HCT116 (cell line): ENCODE measurements at regions not wholly inside any gene's neighbourhood (a gene's known extent, or its start where the extent isn't known, plus 50 kb on each side); places are given as distances from the start of the nearest gene placed in this dataset.

Experiments
- ATAC-seq: fragments of 200-7000 bp; cut with Tn5 transposase; 2 replicates; pipeline ENCODE4 v1.9.1; 2020; ENCODE audit warnings: mild to moderate bottlenecking, moderate library complexity
- BruUV-seq: library from RNA; stranded (reverse); fragments of 400-500 nt; replicated peaks from 2 replicates; lab custom pipeline; 2021; lab: Mats Ljungman, UMichigan
- CTCF ChIA-PET: fragments of 300-600 bp; sonication (Branson Sonifier 250); formaldehyde crosslinking; loops from one replicate; lab custom pipeline; 2021; ENCODE audit warnings: antibody characterized with exemption; lab: Charles Lee
- POLR2A ChIA-PET: fragments of 300-600, 350-600 bp; sonication (Branson Sonifier 250); formaldehyde crosslinking; loops from one replicate; lab custom pipeline; 2021; ENCODE audit warnings: antibody characterized with exemption; lab: Charles Lee
- RAD21 ChIA-PET, 2 experiments: fragments of 300-600 bp; sonication (Branson Sonifier 250); formaldehyde crosslinking; loops; one replicate each; lab custom pipeline; 2023; ENCODE audit warnings: low total read pairs in 2 of 2; ENCODE audit not compliant: uncharacterized antibody in 2 of 2, unreplicated experiment in 2 of 2, low non-redundant PET in 1 of 2; lab: Charles Lee
- DNase-seq: peaks from one replicate; pipeline ENCODE4 v3.0.0-alpha.2; 2010; ENCODE audit warnings: low read depth, low spot score
- H2AFZ ChIP-seq: fragments of 200-600 bp; shearing (Covaris generic), sonication (generic); 2 replicates; pipeline ENCODE4 v1.6.1; 2017; ENCODE audit warnings: low read depth, mixed run types, mixed read lengths, antibody characterized with exemption, low read length; ENCODE audit not compliant: poor library complexity, severe bottlenecking
- H3K27ac ChIP-seq: 2 replicates; pipeline ENCODE4 v1.5.1; 2012; ENCODE audit warnings: low read depth, low read length
- H3K27me3 ChIP-seq: fragments of 200-600 bp; sonication (generic); 2 replicates; pipeline ENCODE4 v1.6.1; 2016; ENCODE audit warnings: mixed run types, low read length, mixed read lengths; ENCODE audit not compliant: insufficient read depth
- H3K36me3 ChIP-seq, 2 experiments: fragments of 200-500 bp in 1 of 2; fragments of 200-600 bp in 1 of 2; sonication (Bioruptor generic) in 1 of 2; sonication (generic) in 1 of 2; 2 replicates each; pipeline versions ENCODE4 v1.5.1 to v1.6.1; 2014 to 2016; ENCODE audit warnings: low read length in 2 of 2, inconsistent platforms in 1 of 2, mixed read lengths in 1 of 2, mixed run types in 1 of 2; ENCODE audit not compliant: insufficient read depth in 2 of 2, control insufficient read depth in 1 of 2
- H3K4me1 ChIP-seq, 2 experiments: fragments of 200-600 bp in 1 of 2; sonication (generic) in 1 of 2; 2 replicates each; pipeline versions ENCODE4 v1.5.1 to v1.6.1; 2012 to 2017; ENCODE audit warnings: low read length in 2 of 2, inconsistent platforms in 1 of 2, mild to moderate bottlenecking in 1 of 2, mixed read lengths in 1 of 2, mixed run types in 1 of 2, moderate library complexity in 1 of 2; ENCODE audit not compliant: insufficient read depth in 2 of 2, control insufficient read depth in 1 of 2
- H3K4me2 ChIP-seq: fragments of 200-600 bp; sonication (generic); 2 replicates; pipeline ENCODE4 v1.6.1; 2017; ENCODE audit warnings: mixed run types, low read length, mixed read lengths
- H3K4me3 ChIP-seq, 2 experiments: fragments of 200-600 bp in 1 of 2; sonication (generic) in 1 of 2; replicated peaks in 1 of 2; 2 replicates each; pipeline ENCODE4 v1.5.1; 2011 to 2016; ENCODE audit warnings: low read length in 2 of 2, control low read depth in 1 of 2, low read depth in 1 of 2, mild to moderate bottlenecking in 1 of 2, mixed read lengths in 1 of 2, mixed run types in 1 of 2
- H3K79me2 ChIP-seq: fragments of 200-600 bp; sonication (generic); 2 replicates; pipeline ENCODE4 v1.6.1; 2017; ENCODE audit warnings: mild to moderate bottlenecking, mixed run types, low read length, moderate library complexity, mixed read lengths; ENCODE audit not compliant: insufficient read depth
- H3K9ac ChIP-seq: fragments of 200-600 bp; sonication (generic); 2 replicates; pipeline ENCODE4 v1.6.1; 2016; ENCODE audit warnings: low read length, mixed read lengths
- H3K9me2 ChIP-seq: fragments of 200-600 bp; sonication (generic), shearing (Covaris generic); 2 replicates; pipeline ENCODE4 v1.6.1; 2017; ENCODE audit warnings: mixed run types, mild to moderate bottlenecking, moderate library complexity; ENCODE audit not compliant: insufficient read depth
- H3K9me3 ChIP-seq, 2 experiments: fragments of 200-500 bp in 1 of 2; fragments of 200-600 bp in 1 of 2; sonication (Bioruptor generic) in 1 of 2; sonication (generic) in 1 of 2; 2 replicates each; pipeline ENCODE4 v1.6.1; 2014 to 2017; ENCODE audit warnings: low read length in 2 of 2, mixed read lengths in 2 of 2, inconsistent platforms in 1 of 2, low read depth in 1 of 2, mild to moderate bottlenecking in 1 of 2, mixed run types in 1 of 2, moderate library complexity in 1 of 2; ENCODE audit not compliant: control insufficient read depth in 1 of 2, insufficient read depth in 1 of 2
- H4K20me1 ChIP-seq: fragments of 200-600 bp; sonication (generic), shearing (Covaris generic); 2 replicates; pipeline ENCODE4 v1.6.1; 2017; ENCODE audit warnings: mixed run types, mild to moderate bottlenecking, moderate library complexity; ENCODE audit not compliant: insufficient read depth
- CBX3 ChIP-seq: IDR thresholded peaks from 2 replicates; pipeline ENCODE4 v1.6.1; 2012; ENCODE audit warnings: low read depth
- ELF1 ChIP-seq: IDR thresholded peaks from 2 replicates; pipeline ENCODE4 v1.6.1; 2012; ENCODE audit warnings: low read depth, borderline replicate concordance
- EZH2phosphoT487 ChIP-seq: fragments of 200-600 bp; IDR thresholded peaks from 2 replicates; pipeline ENCODE4 v1.6.1; 2018; ENCODE audit warnings: antibody characterized with exemption, borderline replicate concordance
- POLR2A ChIP-seq: IDR thresholded peaks from 2 replicates; pipeline ENCODE4 v1.7.0; 2011; ENCODE audit warnings: borderline replicate concordance; ENCODE audit not compliant: insufficient read depth, insufficient read length; ENCODE audit errors: extremely low read depth
- POLR2AphosphoS5 ChIP-seq: IDR thresholded peaks from 2 replicates; pipeline ENCODE4 v1.6.1; 2011; ENCODE audit warnings: mild to moderate bottlenecking, low read depth, low read length, moderate library complexity
- REST ChIP-seq: IDR thresholded peaks from 2 replicates; pipeline ENCODE4 v1.6.1; 2012; ENCODE audit warnings: low read depth
- SRF ChIP-seq: IDR thresholded peaks from 2 replicates; pipeline ENCODE4 v1.6.1; 2012; ENCODE audit warnings: low read depth
- TCF7L2 ChIP-seq: IDR thresholded peaks from 2 replicates; pipeline ENCODE4 v1.7.0; 2011; ENCODE audit warnings: borderline replicate concordance, inconsistent platforms; ENCODE audit not compliant: insufficient read depth, insufficient read length; ENCODE audit errors: extremely low read depth
- ZNF274 ChIP-seq: fragments of 200-500 bp; sonication (Bioruptor generic); IDR thresholded peaks from 2 replicates; pipeline ENCODE4 v1.6.1; 2014; ENCODE audit warnings: mild to moderate bottlenecking, low read depth, low read length, inconsistent platforms
- intact Hi-C: fragments of 100-400 bp; cut with micrococcal nuclease; formaldehyde crosslinking; loops from 2 replicates; pipeline ENCODE4 v1.10.0; 2022

GRCh38 chr1:187883356-187883755, 1054.6 kb downstream of the PLA2G4A start:
- no peaks in the 10 kb centered on the region for H3K9me2 ChIP-seq
- H3K36me3 ChIP-seq = no peaks in the 10 kb centered on the region
- no peak for ATAC-seq
- RAD21 ChIA-PET = no interaction called here
- TF ChIP-seq SRF = no peak
- TF ChIP-seq ELF1 = no peak
- TF ChIP-seq CBX3 = no peak
- no peak for TF ChIP-seq REST
- no peak for TF ChIP-seq POLR2AphosphoS5
- no peak for TF ChIP-seq ZNF274
- no peak for TF ChIP-seq TCF7L2
- no peak for TF ChIP-seq POLR2A
- no peak for TF ChIP-seq EZH2phosphoT487
- TF ChIP-seq, all 23 proteins: peak for 0
- ChIA-PET POLR2A (no interaction called here), CTCF (no interaction called here)
- Histone ChIP-seq H4K20me1 (no peaks in the 10 kb centered on the region; the same call in 1 of the 2 replicates), H3K9me3 (no peaks in the 10 kb centered on the region), H2AFZ (no peak overlapping the region), H3K4me1 (no peaks in the 10 kb centered on the region), H3K27ac (no peak overlapping the region), H3K27me3 (no peaks in the 10 kb centered on the region), H3K9ac (no peak overlapping the region), H3K4me2 (no peak overlapping the region), H3K4me3 (no peak overlapping the region), H3K79me2 (no peaks in the 10 kb centered on the region)
- BruUV-seq = no TSS peak
- DNase-seq = no peak
- intact Hi-C loops = no loop called here
